ENCODE measurements at regions not wholly inside any gene's neighbourhood (a gene's known extent, or its start where the extent isn't known, plus 50 kb on each side); places are given as distances from the start of the nearest gene placed in this dataset.

- Histone ChIP-seq H3K9me3 (ENCODE audit: control insufficient read depth, insufficient read depth, low read depth, low read length) (no peaks in the 10 kb centered on the region), H3K79me2 (ENCODE audit: control insufficient read depth, insufficient read depth, low read length) (no peaks in the 10 kb centered on the region), H3K36me3 (ENCODE audit: control insufficient read depth, insufficient read depth, low read length) (no peaks in the 10 kb centered on the region), H2AFZ (ENCODE audit: low read length) (no peak overlapping the region), H3K27me3 (ENCODE audit: control insufficient read depth, insufficient read depth, low read length) (no peaks in the 10 kb centered on the region), H3K4me2 (ENCODE audit: extremely low read depth, insufficient read depth, low read length) (peak overlapping the region; percentile 49), H3K4me1 (ENCODE audit: control insufficient read depth, extremely low read depth, insufficient read depth, low read length) (peaks cover 47% of the 10 kb centered on the region), H3K27ac (ENCODE audit: insufficient read depth, low read length) (peak overlapping the region; percentile 69), H3K9ac (ENCODE audit: insufficient read depth, low read length) (no peak overlapping the region), H4K20me1 (ENCODE audit: control insufficient read depth, extremely low read depth, insufficient read depth, low read length) (no peaks in the 10 kb centered on the region), H3K4me3 (replicated peaks in 1 of 4; ENCODE audit: control extremely low read depth in 1 of 4, insufficient read depth in 1 of 4, low read depth in 3 of 4, low read length in 4 of 4) (no peak overlapping the region)
- no peak for TF ChIP-seq CTCF (conservative IDR thresholded peaks at IDR 0.05 in 1 of 2, IDR thresholded peaks at IDR 0.05 in 1 of 2; ENCODE audit: low read depth in 1 of 2, low read length in 2 of 2)
- no peak for TF ChIP-seq EZH2 (IDR thresholded peaks at IDR 0.05; ENCODE audit: low read length, missing control alignments)
- peak; percentile 98 to 99 for DNase-seq (ENCODE audit: low read depth in 2 of 2)
Observed at GRCh38 chr2:42964439-42965083, 172.2 kb upstream of the HAAO start.

- no peak overlapping the region for H3K4me3 ChIP-seq (replicated peaks in 1 of 4; ENCODE audit: control extremely low read depth in 1 of 4, insufficient read depth in 1 of 4, low read depth in 3 of 4, low read length in 4 of 4)
- DNase-seq (ENCODE audit: low read depth in 2 of 2): no peak
- H3K27ac ChIP-seq (ENCODE audit: insufficient read depth, low read length): no peak overlapping the region
- TF ChIP-seq CTCF (conservative IDR thresholded peaks at IDR 0.05 in 1 of 2, IDR thresholded peaks at IDR 0.05 in 1 of 2; ENCODE audit: low read depth in 1 of 2, low read length in 2 of 2): no peak
- no peak for TF ChIP-seq EZH2 (IDR thresholded peaks at IDR 0.05; ENCODE audit: low read length, missing control alignments)
- no peaks in the 10 kb centered on the region for H3K36me3 ChIP-seq (ENCODE audit: control insufficient read depth, insufficient read depth, low read length)
- H4K20me1 ChIP-seq (ENCODE audit: control insufficient read depth, extremely low read depth, insufficient read depth, low read length): no peaks in the 10 kb centered on the region
- no peak overlapping the region for H3K4me2 ChIP-seq (ENCODE audit: extremely low read depth, insufficient read depth, low read length)
- no peaks in the 10 kb centered on the region for H3K79me2 ChIP-seq (ENCODE audit: control insufficient read depth, insufficient read depth, low read length)
- peaks cover 45% of the 10 kb centered on the region for H3K4me1 ChIP-seq (ENCODE audit: control insufficient read depth, extremely low read depth, insufficient read depth, low read length)
- H3K9ac ChIP-seq (ENCODE audit: insufficient read depth, low read length): no peak overlapping the region
- no peaks in the 10 kb centered on the region for H3K27me3 ChIP-seq (ENCODE audit: control insufficient read depth, insufficient read depth, low read length)
- no peak overlapping the region for H2AFZ ChIP-seq (ENCODE audit: low read length)
- H3K9me3 ChIP-seq (ENCODE audit: control insufficient read depth, insufficient read depth, low read depth, low read length): no peaks in the 10 kb centered on the region
Observed at GRCh38 chr2:42963452-42964068, 171.2 kb upstream of the HAAO start.

- H3K9ac ChIP-seq (ENCODE audit: insufficient read depth, low read length): no peak overlapping the region
- H3K36me3 ChIP-seq (ENCODE audit: control insufficient read depth, insufficient read depth, low read length): no peaks in the 10 kb centered on the region
- no peak for DNase-seq (ENCODE audit: low read depth in 2 of 2)
- no peaks in the 10 kb centered on the region for H4K20me1 ChIP-seq (ENCODE audit: control insufficient read depth, extremely low read depth, insufficient read depth, low read length)
- no peaks in the 10 kb centered on the region for H3K9me3 ChIP-seq (ENCODE audit: control insufficient read depth, insufficient read depth, low read depth, low read length)
- H3K4me3 ChIP-seq (replicated peaks in 1 of 4; ENCODE audit: control extremely low read depth in 1 of 4, insufficient read depth in 1 of 4, low read depth in 3 of 4, low read length in 4 of 4): no peak overlapping the region
- peak overlapping the region; percentile 44 for H3K4me2 ChIP-seq (ENCODE audit: extremely low read depth, insufficient read depth, low read length)
- peaks cover 35% of the 10 kb centered on the region for H3K4me1 ChIP-seq (ENCODE audit: control insufficient read depth, extremely low read depth, insufficient read depth, low read length)
- H2AFZ ChIP-seq (ENCODE audit: low read length): no peak overlapping the region
- TF ChIP-seq EZH2 (IDR thresholded peaks at IDR 0.05; ENCODE audit: low read length, missing control alignments) (no peak), CTCF (conservative IDR thresholded peaks at IDR 0.05 in 1 of 2, IDR thresholded peaks at IDR 0.05 in 1 of 2; ENCODE audit: low read depth in 1 of 2, low read length in 2 of 2) (no peak)
- no peaks in the 10 kb centered on the region for H3K79me2 ChIP-seq (ENCODE audit: control insufficient read depth, insufficient read depth, low read length)
- no peak overlapping the region for H3K27ac ChIP-seq (ENCODE audit: insufficient read depth, low read length)
- H3K27me3 ChIP-seq (ENCODE audit: control insufficient read depth, insufficient read depth, low read length): no peaks in the 10 kb centered on the region
Observed at GRCh38 chr2:42962508-42962953, 170.1 kb upstream of the HAAO start.

Measured in fibroblast of lung (primary cell).